ENCODE measurements at regions not wholly inside any gene's neighbourhood (a gene's known extent, or its start where the extent isn't known, plus 50 kb on each side); places are given as distances from the start of the nearest gene placed in this dataset.
"Not testable (repeated sequence)": the region's sequence is repeated elsewhere in the genome, so short reads cannot be mapped to it uniquely, and the experiment has no call there.

GRCh38 chr7:106560482-106560881 is 100.5 kb downstream of the CCDC71L start:
- ChIA-PET CTCF (no interaction called here), POLR2A (no interaction called here)
- H3K27ac Mint-ChIP-seq (ENCODE audit: unreplicated experiment), result no peak overlapping the region
- TF ChIP-seq, protein P1, sequence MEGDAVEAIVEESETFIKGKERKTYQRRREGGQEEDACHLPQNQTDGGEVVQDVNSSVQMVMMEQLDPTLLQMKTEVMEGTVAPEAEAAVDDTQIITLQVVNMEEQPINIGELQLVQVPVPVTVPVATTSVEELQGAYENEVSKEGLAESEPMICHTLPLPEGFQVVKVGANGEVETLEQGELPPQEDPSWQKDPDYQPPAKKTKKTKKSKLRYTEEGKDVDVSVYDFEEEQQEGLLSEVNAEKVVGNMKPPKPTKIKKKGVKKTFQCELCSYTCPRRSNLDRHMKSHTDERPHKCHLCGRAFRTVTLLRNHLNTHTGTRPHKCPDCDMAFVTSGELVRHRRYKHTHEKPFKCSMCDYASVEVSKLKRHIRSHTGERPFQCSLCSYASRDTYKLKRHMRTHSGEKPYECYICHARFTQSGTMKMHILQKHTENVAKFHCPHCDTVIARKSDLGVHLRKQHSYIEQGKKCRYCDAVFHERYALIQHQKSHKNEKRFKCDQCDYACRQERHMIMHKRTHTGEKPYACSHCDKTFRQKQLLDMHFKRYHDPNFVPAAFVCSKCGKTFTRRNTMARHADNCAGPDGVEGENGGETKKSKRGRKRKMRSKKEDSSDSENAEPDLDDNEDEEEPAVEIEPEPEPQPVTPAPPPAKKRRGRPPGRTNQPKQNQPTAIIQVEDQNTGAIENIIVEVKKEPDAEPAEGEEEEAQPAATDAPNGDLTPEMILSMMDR (IDR thresholded peaks at IDR 0.05; ENCODE audit: insufficient read depth in 1 of 2, low read depth in 1 of 2, low read length in 1 of 2, severe bottlenecking in 1 of 2, unreplicated experiment in 1 of 2), result no peak
- no peaks in the 10 kb centered on the region for H3K9me3 Mint-ChIP-seq (ENCODE audit: unreplicated experiment)
- intact Hi-C loops (cut with micrococcal nuclease; ENCODE audit: unreplicated experiment), result no loop called here
- DNase-seq, result no peak
- BruUV-seq (replicated peaks), result no TSS peak
- no peaks in the 10 kb centered on the region for H3K4me1 Mint-ChIP-seq (ENCODE audit: low read depth, unreplicated experiment)
- no peaks in the 10 kb centered on the region for H3K9me3 ChIP-seq
- H3K27me3 Mint-ChIP-seq (ENCODE audit: insufficient read depth, unreplicated experiment), result peaks cover 22% of the 10 kb centered on the region
- no peaks in the 10 kb centered on the region for H3K27me3 ChIP-seq (replicated peaks; ENCODE audit: control insufficient read depth, insufficient read depth, low read length)
- H3K36me3 ChIP-seq (ENCODE audit: control insufficient read depth, insufficient read depth, low read length), result no peaks in the 10 kb centered on the region
- H3K36me3 Mint-ChIP-seq (ENCODE audit: insufficient read depth, unreplicated experiment), result no peaks in the 10 kb centered on the region
- H3K4me3 ChIP-seq (ENCODE audit: low read depth, low read length), result no peak overlapping the region
- H3K4me3 Mint-ChIP-seq (ENCODE audit: unreplicated experiment), result no peak overlapping the region
- no peaks in the 10 kb centered on the region for H3K4me1 ChIP-seq

GRCh38 chr7:106556244-106556643 is 104.7 kb downstream of the CCDC71L start:
- H3K4me1 ChIP-seq; CTCF ChIA-PET; H3K36me3 ChIP-seq (ENCODE audit: control insufficient read depth, insufficient read depth, low read length); POLR2A ChIA-PET; BruUV-seq (replicated peaks); H3K9me3 ChIP-seq; intact Hi-C loops (cut with micrococcal nuclease; ENCODE audit: unreplicated experiment); H3K4me3 ChIP-seq (ENCODE audit: low read depth, low read length); H3K36me3 Mint-ChIP-seq (ENCODE audit: insufficient read depth, unreplicated experiment); DNase-seq; H3K4me3 Mint-ChIP-seq (ENCODE audit: unreplicated experiment); H3K4me1 Mint-ChIP-seq (ENCODE audit: low read depth, unreplicated experiment); H3K9me3 Mint-ChIP-seq (ENCODE audit: unreplicated experiment); H3K27ac Mint-ChIP-seq (ENCODE audit: unreplicated experiment); H3K27me3 ChIP-seq (replicated peaks; ENCODE audit: control insufficient read depth, insufficient read depth, low read length): not testable (repeated sequence)
- peaks cover 21% of the 10 kb centered on the region for H3K27me3 Mint-ChIP-seq (ENCODE audit: insufficient read depth, unreplicated experiment)

- H3K4me1 Mint-ChIP-seq (ENCODE audit: low read depth, unreplicated experiment); H3K36me3 Mint-ChIP-seq (ENCODE audit: insufficient read depth, unreplicated experiment): not testable (repeated sequence)
These were observed 106.3 kb downstream of the CCDC71L start for GRCh38 chr7:106554623-106555022.

GRCh38 chr7:106553446-106553836 is 107.5 kb downstream of the CCDC71L start:
- Histone ChIP-seq H3K36me3 (ENCODE audit: control insufficient read depth, insufficient read depth, low read length) (no peaks in the 10 kb centered on the region), H3K9me3 (no peaks in the 10 kb centered on the region), H3K4me3 (ENCODE audit: low read depth, low read length) (no peak overlapping the region), H3K4me1 (no peaks in the 10 kb centered on the region), H3K27me3 (replicated peaks; ENCODE audit: control insufficient read depth, insufficient read depth, low read length) (no peaks in the 10 kb centered on the region)
- TF ChIP-seq, protein P1 (IDR thresholded peaks at IDR 0.05; ENCODE audit: insufficient read depth in 1 of 2, low read depth in 1 of 2, low read length in 1 of 2, severe bottlenecking in 1 of 2, unreplicated experiment in 1 of 2), result no peak
- BruUV-seq (replicated peaks), result no TSS peak
- intact Hi-C loops (cut with micrococcal nuclease; ENCODE audit: unreplicated experiment), result no loop called here
- ChIA-PET CTCF (no interaction called here), POLR2A (no interaction called here)
- Mint-ChIP-seq H3K27me3 (ENCODE audit: insufficient read depth, unreplicated experiment) (peaks cover 18% of the 10 kb centered on the region), H3K9me3 (ENCODE audit: unreplicated experiment) (peaks cover 8% of the 10 kb centered on the region), H3K4me3 (ENCODE audit: unreplicated experiment) (no peak overlapping the region), H3K36me3 (ENCODE audit: insufficient read depth, unreplicated experiment) (no peaks in the 10 kb centered on the region), H3K27ac (ENCODE audit: unreplicated experiment) (no peak overlapping the region), H3K4me1 (ENCODE audit: low read depth, unreplicated experiment) (no peaks in the 10 kb centered on the region)
- DNase-seq, result no peak

More at GRCh38 chr7:106554623-106555022, 106.3 kb downstream of the CCDC71L start:
- intact Hi-C loops (cut with micrococcal nuclease; ENCODE audit: unreplicated experiment); DNase-seq; H3K9me3 ChIP-seq; H3K4me3 ChIP-seq (ENCODE audit: low read depth, low read length); H3K9me3 Mint-ChIP-seq (ENCODE audit: unreplicated experiment); H3K36me3 ChIP-seq (ENCODE audit: control insufficient read depth, insufficient read depth, low read length); H3K27ac Mint-ChIP-seq (ENCODE audit: unreplicated experiment); H3K27me3 ChIP-seq (replicated peaks; ENCODE audit: control insufficient read depth, insufficient read depth, low read length); H3K4me1 ChIP-seq; BruUV-seq (replicated peaks); H3K4me3 Mint-ChIP-seq (ENCODE audit: unreplicated experiment); POLR2A ChIA-PET; CTCF ChIA-PET: not testable (repeated sequence)
- peaks cover 21% of the 10 kb centered on the region for H3K27me3 Mint-ChIP-seq (ENCODE audit: insufficient read depth, unreplicated experiment)

All from Caco-2 (cell line).